Right ventricle myocardium inferior (tissue), 1 donor: ENCODE measurements at regions not wholly inside any gene's neighbourhood (a gene's known extent, or its start where the extent isn't known, plus 50 kb on each side); places are given as distances from the start of the nearest gene placed in this dataset.

ENCODE experiments used
- ATAC-seq: fragments of 200-7000 bp; cut with Tn5 transposase; one replicate; pipeline ENCODE4 v1.9.1; 2020; ENCODE audit warnings: mild to moderate bottlenecking, moderate library complexity
- DNase-seq: peaks from one replicate; pipeline ENCODE4 v3.0.0; 2021; ENCODE audit errors: missing footprints
- intact Hi-C: fragments of 100-400 bp; cut with DNase I; formaldehyde crosslinking; loops from one replicate; pipeline ENCODE4 v1.11.0; 2022
- donor health status: DM: no; HTN: yes; CAD: no; lungs with severe emphysema.

DNA sequence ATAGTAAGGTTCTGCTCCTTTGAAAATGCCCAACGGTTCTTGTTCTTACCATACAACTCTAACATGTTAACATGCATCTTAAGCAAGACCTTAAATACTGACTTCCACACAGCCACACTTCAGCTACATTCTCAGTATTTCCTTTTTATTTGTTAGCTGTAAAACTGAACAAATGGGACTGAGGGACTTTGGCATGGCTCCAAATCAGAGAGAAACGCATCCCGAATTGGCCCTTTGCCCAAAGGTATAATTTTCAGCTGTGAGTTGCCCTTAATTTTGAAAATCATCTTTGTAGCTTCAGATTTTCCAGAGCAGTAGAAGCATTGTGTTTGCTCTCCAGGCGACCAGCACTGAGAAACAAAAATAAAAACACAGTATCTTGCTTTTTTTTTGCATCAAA is 56.4 kb downstream of the NEUROD6 start:
- intact Hi-C loops, result no loop called here
- ATAC-seq, result no peak
- no peak for DNase-seq

DNA sequence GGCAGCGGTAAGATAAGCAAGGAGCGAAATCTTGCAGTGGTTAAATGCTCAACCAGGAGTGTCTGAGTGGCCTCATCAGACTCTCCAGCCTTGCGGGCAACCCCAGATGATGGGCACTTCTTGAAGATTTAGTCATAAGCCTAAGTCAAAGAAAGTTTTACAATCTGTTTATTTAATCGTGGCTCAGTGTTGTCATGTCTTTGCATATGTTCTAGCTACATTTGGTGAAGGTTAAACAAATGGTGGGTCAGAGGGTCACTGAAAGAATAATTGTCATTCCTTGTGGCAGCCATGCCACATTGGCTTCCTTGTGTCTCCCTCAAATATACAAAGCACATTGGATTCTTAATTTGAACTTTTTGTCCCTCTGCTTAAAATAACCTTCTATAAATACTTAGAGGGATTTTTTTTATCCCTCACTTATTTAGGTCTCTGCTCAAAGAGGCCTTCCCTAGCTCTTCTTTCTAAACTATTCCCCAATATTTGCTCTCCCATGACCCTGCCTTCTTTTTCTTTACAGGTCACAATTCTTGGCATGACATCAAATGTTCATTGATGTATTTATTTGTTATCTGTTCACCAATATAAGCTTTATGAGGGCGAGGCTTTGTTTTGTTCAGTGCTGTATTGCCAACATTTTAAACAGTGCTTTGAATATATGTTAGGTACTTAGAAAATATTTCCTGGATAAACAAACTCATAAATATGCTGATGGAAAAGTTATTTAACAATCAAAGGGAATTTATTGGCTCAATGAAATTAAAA is 68.7 kb downstream of the NEUROD6 start:
- intact Hi-C loops, result no loop called here
- ATAC-seq, result no peak
- DNase-seq, result no peak

DNA sequence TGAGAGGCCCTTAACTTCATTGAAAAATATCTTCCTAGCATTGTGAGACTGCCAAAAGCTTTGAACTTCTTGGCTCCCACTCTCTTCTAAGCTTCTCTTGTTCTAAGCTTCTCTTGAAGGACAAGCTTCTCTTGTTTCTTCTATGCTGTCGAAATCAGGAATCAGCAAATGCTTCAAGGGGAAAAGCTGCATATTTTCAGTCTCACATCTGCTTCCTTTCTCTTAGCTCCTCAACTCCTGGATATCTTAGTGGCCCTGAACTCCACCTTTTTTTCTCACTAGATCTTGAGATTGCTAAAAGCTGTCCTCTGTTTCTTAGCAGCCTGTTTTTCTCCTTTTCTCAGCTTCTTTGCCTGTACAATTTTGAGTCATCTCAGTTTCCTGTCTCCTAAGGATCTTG is 73.0 kb downstream of the NEUROD6 start:
- DNase-seq (no peak), ATAC-seq (no peak)
- intact Hi-C loops, result no loop called here

DNA sequence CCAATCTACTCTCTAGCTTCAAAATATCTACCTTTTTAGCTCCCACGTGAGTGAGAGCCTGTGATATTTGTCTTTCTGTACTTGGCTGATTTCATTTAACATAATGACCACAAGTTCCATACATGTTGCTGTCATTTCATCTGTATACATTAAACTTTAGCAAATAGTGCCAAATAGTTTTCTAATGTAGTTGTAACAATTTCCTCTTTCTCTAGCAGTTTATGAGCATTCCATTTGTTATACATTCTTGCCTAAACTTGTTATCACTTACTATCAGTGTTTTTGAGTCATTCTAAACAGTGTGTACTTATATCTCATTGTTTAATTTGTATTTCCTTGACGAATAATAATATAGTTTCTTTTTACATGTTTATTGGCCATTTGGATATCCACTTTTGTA is 77.2 kb downstream of the NEUROD6 start:
- DNase-seq, result no peak
- intact Hi-C loops, result no loop called here
- ATAC-seq, result no peak

DNA sequence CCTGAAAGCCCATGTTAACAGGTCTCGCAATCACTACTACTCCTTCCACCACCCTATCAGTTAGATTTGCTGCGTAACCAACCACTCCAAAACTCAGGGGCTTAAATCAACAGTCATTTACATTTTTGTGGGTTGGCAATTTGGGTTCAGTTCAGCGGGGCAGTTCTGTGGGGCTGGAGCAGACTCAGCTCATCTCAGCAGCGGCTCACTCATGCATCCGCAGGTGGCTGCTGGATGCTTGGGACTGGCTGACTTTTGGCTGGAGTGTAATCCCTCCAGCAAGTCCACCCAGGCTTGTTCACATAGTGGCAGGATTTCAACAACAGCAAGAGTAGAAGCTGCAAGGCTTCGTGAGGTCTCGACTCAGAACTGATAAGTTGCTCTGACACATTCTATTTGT is 79.2 kb downstream of the NEUROD6 start:
- ATAC-seq (no peak), DNase-seq (no peak)
- intact Hi-C loops, result no loop called here

DNA sequence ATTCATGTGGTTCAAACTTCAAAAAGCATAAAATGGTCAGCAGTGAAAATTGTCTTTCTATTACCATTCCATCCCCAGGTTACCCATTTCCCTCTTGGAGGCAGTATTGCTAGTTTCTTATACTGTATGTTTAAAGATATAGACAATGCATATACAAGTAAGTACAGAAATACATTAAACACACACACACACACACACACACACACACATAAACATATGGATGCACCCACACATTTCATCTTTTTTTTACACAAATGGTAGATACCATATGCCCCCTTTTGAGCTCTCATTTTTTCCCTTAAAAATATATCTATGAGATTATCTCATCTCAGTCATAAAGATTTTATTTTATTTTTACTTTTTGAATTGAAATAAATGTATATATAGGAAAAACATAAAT is 79.7 kb downstream of the NEUROD6 start:
- intact Hi-C loops, result no loop called here
- ATAC-seq (no peak), DNase-seq (no peak)

DNA sequence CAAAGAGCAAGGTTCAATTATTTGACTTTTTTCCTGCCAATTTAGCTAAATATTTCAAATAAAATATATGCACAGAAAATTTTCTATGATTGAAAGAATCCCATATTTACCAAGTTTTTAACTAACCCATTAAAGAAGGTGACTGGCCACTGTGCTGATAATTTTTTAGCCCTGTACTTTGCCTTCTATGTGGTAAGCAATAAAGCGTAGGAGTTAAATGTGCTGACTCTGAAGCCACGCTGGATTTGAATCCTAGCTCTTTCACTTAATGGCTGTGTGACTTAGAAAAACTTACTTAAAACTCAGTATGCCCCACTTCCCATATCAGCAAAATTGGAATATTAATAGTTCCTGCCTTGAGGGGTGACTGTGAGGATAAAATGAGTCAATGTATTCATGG is 82.1 kb downstream of the NEUROD6 start:
- intact Hi-C loops, result no loop called here
- ATAC-seq, result no peak
- DNase-seq, result no peak

DNA sequence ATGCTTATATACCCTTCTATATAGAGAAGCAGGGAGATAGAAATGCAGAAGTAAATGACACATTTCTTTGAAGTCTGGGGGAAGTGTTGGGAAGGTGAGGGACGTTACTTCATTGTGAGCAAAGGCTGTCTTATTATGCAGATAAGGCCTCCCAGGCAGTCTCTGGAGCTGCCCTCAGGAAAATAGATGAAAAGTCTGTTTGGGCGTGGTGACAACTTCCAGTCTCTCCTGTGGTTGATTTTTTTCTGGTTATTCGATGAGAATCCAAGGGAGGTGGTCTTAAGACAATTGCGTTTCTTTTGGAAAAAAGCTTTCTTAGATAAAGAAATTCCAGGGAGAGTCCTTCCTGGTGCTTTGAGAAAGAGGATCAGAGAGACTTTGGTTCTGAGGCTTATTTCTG is 84.0 kb downstream of the NEUROD6 start:
- intact Hi-C loops, result no loop called here
- no peak for ATAC-seq
- DNase-seq, result no peak

DNA sequence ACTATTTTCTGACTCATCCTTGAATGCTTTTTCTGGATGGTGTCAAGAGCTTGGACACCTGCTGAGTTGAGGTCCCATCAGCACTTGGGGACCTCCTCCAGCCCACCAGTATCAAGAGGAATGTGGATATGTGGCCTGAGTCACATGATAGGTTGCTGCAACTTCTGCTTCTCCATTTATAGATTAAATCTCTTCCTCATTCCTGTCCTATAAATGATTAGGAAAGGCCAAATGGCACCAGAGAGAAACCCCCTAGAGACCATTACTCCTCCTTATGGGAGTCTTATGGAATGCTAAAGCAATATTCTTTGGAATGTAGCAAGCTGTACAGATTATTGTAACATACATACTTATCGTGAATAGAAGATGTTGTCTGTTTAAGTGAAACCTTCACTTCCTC is 85.6 kb downstream of the NEUROD6 start:
- intact Hi-C loops, result no loop called here
- no peak for ATAC-seq
- no peak for DNase-seq

DNA sequence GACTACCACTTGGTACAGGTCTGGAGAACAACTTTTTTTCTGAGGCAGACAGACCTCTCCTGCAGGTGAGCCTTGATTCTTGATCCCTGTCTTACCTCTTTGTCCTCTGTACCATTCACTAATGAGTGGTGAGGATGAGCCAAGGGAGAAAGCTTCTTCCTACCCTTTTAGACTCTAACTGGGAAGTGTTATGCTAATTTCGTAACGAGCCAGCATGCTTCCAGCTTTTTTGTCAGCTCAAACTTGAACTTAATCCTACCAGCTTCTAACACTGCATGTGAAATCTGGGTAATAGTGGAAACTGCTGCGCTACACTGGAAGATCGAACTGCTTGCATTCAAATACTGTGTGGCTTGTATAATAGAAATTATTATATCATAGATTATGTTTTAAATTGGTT is 87.0 kb downstream of the NEUROD6 start:
- no peak for DNase-seq
- intact Hi-C loops, result no loop called here
- ATAC-seq, result no peak

DNA sequence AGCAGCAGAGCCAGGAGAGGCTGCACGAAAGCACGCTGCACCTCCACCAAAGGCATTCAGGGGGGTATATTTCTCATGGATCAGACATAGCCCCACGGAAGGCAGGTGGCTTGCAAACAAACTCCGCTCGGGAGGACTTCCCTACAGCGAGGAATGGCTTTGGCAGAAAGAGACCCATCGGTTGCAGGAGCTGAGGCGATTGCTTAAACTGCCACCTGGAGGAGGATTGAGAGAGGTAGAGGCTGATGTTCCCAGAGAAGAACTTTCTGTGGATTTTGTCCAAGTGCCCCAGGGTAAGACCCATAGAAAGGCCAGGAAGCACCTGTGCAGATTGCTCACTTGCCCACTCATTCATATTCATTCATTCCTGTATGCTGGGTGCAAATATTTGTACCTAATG is 89.1 kb downstream of the NEUROD6 start:
- no peak for DNase-seq
- no peak for ATAC-seq
- intact Hi-C loops, result no loop called here

DNA sequence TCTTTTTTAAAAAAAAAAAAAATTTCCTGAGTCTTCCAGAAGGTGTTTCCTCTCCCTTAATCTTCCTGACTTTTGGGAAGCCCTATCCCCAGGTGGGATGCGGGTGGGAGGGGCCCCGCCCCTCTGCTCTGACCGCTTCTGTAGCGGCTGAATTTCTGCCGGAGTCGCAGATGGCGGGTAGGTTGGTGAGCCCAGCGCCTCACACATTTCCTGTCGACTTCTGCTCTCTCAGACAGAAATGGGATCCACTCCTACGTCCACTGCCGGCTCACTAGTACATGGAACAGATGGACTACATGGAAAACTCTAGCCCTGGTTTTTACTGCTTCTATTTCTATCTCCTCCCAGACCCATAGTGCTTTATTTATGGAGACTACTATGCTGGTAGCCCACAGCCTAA is 90.9 kb downstream of the NEUROD6 start:
- DNase-seq (no peak), ATAC-seq (no peak)
- intact Hi-C loops, result no loop called here

DNA sequence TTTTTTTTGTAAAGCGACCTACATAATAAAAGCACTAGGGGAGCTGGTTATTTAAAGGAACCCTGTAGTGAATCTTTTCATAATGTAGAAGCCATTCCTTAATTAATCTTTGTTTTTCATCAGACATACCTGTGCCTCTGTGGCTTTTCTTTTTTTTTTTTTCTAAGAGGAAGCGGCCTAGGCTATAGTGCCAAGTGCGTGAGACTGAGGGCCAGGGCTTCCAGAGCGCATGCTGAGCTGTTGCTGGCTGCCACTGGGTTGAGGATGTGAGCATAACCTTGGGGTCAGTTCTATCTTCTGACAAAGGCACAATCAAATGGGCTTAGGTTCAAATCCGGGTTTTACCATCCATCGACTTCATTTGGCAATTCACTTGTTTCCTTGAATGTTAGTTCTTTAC is 103.7 kb downstream of the NEUROD6 start:
- ATAC-seq (no peak), DNase-seq (no peak)
- intact Hi-C loops, result no loop called here

DNA sequence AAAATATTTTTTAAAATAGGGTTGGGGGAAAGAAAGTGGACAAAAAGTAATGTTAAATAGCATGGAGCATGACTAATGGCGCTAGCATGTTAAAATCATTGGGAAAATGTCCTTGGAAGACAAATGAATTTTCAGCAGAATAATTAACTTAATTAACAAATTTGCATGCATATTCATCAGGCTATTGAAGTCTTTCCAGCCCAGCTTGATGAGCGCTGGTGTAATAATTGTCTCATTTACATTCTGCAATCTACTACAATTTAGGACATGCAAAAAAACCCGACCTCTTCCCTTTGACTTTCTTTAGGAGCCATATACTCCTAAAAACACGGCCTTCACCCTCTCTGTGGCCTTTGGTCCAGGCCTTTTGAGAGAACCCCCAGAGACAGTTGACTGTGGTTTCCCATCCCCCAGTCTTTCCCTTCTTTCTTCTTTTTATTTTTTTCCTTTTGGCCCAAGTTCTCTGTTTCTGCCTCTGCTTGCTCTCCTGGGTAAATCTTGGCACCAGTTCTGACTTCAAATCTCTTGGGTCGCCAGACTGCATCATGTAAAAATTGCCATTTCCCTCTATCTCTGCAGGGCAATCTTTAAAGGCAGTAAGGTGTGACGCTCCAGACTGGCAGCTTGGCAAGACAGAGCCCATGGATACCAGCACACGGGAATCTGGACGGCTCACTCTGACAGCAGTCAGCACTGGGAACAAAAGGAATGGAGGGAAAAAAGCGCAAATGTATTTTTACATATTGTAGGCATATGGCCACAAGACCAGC is 105.5 kb downstream of the NEUROD6 start:
- intact Hi-C loops, result no loop called here
- ATAC-seq, result no peak
- DNase-seq, result no peak

DNA sequence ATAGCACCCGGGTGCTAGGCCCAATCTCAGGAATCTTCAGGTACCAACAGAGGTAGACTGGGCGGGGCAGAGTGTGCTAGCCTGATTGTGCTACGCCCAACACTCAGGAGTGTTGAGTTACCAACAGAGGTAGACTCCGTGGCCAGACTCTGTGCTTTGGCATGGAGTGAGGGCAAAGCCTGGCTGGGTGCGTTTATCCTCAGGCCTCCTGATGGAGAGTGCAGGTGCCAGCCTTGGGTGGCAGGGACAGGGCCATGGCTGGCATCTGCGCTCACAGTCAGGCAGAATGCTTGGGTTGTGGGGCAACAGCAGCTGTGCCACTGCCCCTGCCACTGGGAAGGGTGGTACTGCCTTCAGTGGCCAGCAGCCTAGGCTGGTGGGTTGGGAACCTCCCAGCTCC is 111.6 kb downstream of the NEUROD6 start:
- intact Hi-C loops, result no loop called here
- DNase-seq (no peak), ATAC-seq (no peak)

DNA sequence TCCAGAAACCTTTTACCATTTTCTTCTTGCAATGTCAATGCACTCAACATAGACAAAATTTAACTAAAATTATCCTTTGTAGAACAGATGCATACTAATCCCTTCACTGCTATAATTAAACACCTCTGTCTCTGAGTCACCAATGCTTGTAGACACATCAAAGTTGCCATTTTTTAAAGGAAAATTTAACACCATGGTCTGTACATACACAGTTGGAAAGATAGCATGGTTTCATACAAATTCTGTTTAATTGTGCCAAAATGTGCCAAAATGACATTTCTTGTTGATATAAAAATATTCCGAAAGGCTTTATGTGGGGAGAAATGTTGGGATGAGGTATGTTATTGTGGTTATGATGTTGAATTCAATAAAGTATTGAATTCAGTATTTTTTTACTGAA is 125.8 kb downstream of the NEUROD6 start:
- ATAC-seq (no peak), DNase-seq (no peak)
- intact Hi-C loops, result no loop called here

DNA sequence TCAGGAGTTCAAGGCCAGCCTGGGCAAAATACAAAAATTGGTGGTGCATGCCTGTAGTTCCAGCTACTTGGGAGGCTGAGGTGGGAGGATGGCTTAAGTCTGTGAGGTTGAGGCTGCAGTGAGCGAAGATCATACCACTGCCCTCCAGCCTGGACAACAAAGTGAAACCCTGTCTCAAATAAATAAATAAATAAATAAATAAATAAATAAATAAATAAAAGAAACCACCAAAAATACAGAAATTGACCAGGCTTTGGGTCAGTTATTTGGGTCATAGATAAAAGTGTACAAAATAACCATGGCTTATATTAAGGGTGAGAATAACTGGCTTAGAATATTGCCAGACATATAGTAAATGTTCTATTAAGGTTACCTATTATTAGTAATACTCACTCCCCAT is 129.2 kb downstream of the NEUROD6 start:
- no peak for ATAC-seq
- intact Hi-C loops, result no loop called here

DNA sequence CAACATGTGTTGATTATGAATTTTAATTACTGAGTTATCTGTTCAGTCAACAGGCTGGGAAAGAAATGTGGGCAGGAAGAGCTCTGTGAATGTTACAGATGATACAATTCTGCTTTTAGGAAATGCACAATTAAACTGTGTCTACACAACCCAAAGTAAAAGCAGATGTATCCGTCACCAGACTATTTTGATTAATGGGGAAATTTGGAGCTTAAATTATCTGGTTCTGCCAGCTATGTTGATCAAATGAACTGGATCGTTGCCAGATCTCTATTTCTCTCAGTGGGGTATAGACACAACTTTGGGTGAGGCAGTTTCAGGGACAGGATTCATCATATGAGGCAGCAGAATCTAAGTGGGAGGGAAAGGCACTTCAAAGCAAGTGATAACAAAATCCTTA is 136.5 kb downstream of the NEUROD6 start:
- no peak for DNase-seq
- no peak for ATAC-seq
- intact Hi-C loops, result no loop called here

More for the DNA sequence above, 129.2 kb downstream of the NEUROD6 start:
- no peak for DNase-seq

DNA sequence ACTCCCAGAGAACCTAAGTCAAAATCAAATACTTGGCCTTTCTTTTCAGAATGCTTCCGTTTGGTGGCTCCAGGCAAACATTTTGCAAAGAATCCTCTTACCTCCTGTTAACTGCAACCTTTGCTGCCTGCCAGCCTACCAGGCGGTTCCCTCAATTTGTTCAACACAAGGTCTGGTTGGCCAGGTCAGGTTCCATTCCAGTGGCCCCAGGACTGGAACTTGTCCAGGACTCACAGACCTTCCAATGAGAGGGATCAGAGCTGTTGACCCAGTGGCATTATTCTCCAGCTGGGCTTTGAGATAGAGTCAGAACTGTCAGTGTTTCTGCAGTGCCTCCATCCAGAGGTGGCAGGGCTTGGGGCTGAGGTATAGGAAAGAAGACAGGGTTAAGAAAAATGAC is 137.0 kb downstream of the NEUROD6 start:
- intact Hi-C loops, result no loop called here
- ATAC-seq (no peak), DNase-seq (no peak)

DNA sequence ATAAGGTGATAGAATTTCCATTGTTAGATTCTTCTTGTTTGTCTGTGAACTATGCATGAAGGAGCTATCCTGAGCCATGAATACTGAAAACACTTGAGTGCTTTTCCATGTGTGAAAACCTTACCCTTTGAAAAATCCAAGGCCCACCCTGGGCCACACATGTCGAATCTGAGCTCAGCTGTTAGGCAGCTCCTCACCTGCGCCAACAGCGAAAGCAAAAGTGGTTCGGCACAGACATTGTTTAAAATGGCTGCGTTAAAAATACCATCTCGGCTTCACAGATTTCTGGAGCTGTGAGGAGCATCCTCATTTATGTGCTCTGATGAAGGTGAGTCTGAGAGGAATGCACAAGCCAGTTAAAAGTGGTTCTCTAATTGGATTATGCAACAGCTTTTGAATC is 137.7 kb downstream of the NEUROD6 start:
- ATAC-seq, result no peak
- intact Hi-C loops, result no loop called here
- DNase-seq, result no peak

DNA sequence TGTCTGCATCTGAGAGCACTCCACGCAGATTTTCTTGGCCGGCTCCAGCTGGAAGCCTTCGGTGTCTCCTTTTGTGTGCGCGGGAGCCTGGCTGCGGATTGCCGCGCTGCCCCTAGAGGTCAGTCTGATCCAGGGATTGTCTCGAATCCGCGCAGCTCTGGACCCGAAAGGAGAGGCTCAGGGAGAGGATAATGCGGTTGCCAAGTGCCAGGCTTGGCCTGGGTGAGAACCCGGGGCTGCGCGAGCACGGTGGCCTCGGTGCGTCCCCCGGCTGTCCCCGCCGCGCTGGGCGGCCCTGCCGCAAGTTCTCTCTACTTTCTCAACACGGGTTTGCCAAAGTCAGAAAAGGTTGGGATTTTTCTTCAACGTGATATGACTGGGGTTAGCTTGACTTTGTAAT is 140.9 kb downstream of the ADCYAP1R1 start:
- intact Hi-C loops, result loop anchor here (5.0 kb wide), 1 partner anchor 439 kb away; no protein-coding TSS in a partner anchor
- DNase-seq, result peak; percentile 73
- peak; percentile 83 for ATAC-seq
